RWPE2 (cell line): ENCODE measurements at regions not wholly inside any gene's neighbourhood (a gene's known extent, or its start where the extent isn't known, plus 50 kb on each side); places are given as distances from the start of the nearest gene placed in this dataset.
"Not testable (repeated sequence)": the region's sequence is repeated elsewhere in the genome, so short reads cannot be mapped to it uniquely, and the experiment has no call there.

Experiments used
- ATAC-seq: fragments of 200-7000 bp; cut with Tn5 transposase; 3 replicates; pipeline ENCODE4 v1.9.1; 2021; ENCODE audit warnings: low read depth
- DNase-seq: peaks from one replicate; pipeline ENCODE4 v3.0.0-alpha.2; 2020; ENCODE audit warnings: low spot score
- H3K27ac ChIP-seq: fragments of 450-650 bp; 2 replicates; pipeline ENCODE4 v1.5.1; 2017; ENCODE audit warnings: mild to moderate bottlenecking; ENCODE audit not compliant: poor library complexity, severe bottlenecking
- H3K27me3 ChIP-seq: fragments of 250-450 bp; sonication (Bioruptor Pico); 2 replicates; pipeline ENCODE4 v1.5.1; 2021; ENCODE audit warnings: mild to moderate bottlenecking, moderate library complexity; ENCODE audit not compliant: insufficient read depth, poor library complexity, severe bottlenecking
- H3K36me3 ChIP-seq: fragments of 250-450 bp; sonication (Bioruptor Pico); 2 replicates; pipeline ENCODE4 v1.5.1; 2020; ENCODE audit warnings: low read depth, mild to moderate bottlenecking, moderate library complexity
- H3K4me1 ChIP-seq: fragments of 250-450 bp; sonication (Bioruptor Pico); 2 replicates; pipeline ENCODE4 v1.5.1; 2021; ENCODE audit warnings: mild to moderate bottlenecking, moderate library complexity; ENCODE audit not compliant: insufficient read depth, poor library complexity, severe bottlenecking
- H3K4me3 ChIP-seq: fragments of 250-450 bp; sonication (Bioruptor Pico); 2 replicates; pipeline ENCODE4 v1.5.1; 2021; ENCODE audit warnings: mild to moderate bottlenecking, moderate library complexity; ENCODE audit not compliant: severe bottlenecking
- H3K9me3 ChIP-seq: fragments of 250-450 bp; sonication (Bioruptor Pico); 2 replicates; pipeline ENCODE4 v1.5.1; 2021; ENCODE audit warnings: mild to moderate bottlenecking, moderate library complexity; ENCODE audit not compliant: severe bottlenecking
- TF ChIP-seq, protein P1 (sequence below): fragments of 450-650 bp; IDR thresholded peaks from one replicate; pipeline ENCODE4 v1.5.1; 2017; ENCODE audit warnings: mild to moderate bottlenecking, moderate library complexity; ENCODE audit not compliant: poor library complexity, severe bottlenecking

DNA sequence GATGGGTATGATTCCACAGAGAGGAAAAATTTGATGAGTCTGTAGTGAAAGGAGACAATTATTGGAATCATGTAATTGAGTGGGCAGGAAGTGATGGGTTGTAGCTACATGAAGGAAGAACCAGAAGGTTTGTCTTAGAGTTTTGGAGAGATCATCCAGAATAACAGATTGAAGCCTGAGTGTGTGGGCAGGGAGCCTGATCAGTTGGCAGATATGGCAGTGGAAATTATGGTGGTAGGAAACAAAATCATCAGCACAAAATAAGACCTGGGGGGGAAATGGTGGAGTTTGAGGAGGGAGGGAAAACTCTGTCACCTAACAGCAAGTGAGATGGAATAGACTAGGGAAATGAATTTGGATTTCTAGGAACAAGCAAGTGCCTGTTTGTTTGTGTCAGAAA is 606.6 kb upstream of the MAP3K7 start:
- Histone ChIP-seq H3K4me1 (no peaks in the 10 kb centered on the region), H3K27ac (no peak overlapping the region), H3K36me3 (no peaks in the 10 kb centered on the region), H3K9me3 (no peaks in the 10 kb centered on the region), H3K27me3 (no peaks in the 10 kb centered on the region), H3K4me3 (no peak overlapping the region)
- TF ChIP-seq, protein P1, sequence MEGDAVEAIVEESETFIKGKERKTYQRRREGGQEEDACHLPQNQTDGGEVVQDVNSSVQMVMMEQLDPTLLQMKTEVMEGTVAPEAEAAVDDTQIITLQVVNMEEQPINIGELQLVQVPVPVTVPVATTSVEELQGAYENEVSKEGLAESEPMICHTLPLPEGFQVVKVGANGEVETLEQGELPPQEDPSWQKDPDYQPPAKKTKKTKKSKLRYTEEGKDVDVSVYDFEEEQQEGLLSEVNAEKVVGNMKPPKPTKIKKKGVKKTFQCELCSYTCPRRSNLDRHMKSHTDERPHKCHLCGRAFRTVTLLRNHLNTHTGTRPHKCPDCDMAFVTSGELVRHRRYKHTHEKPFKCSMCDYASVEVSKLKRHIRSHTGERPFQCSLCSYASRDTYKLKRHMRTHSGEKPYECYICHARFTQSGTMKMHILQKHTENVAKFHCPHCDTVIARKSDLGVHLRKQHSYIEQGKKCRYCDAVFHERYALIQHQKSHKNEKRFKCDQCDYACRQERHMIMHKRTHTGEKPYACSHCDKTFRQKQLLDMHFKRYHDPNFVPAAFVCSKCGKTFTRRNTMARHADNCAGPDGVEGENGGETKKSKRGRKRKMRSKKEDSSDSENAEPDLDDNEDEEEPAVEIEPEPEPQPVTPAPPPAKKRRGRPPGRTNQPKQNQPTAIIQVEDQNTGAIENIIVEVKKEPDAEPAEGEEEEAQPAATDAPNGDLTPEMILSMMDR, result no peak
- ATAC-seq (no peak), DNase-seq (no peak)

DNA sequence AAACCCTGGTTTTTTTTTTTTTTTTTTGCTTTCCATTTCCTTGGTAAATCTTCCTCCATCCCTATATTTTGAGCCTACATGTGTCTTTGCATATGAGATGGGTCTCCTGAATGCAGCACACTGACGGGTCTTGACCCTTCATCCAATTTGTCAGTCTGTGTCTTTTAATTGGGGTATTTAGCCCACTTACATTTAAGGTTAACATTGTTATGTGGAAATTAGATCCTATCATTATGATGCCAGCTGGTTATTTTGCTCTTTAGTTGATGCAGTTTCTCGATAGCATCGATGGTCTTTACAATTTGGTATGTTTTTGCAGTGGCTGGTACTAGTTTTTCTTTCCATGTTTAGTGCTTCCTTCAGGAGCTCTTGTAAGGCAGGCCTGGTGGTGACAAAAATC is 603.2 kb upstream of the MAP3K7 start:
- not testable (repeated sequence) for H3K4me1 ChIP-seq, H3K27me3 ChIP-seq, H3K27ac ChIP-seq, DNase-seq, H3K9me3 ChIP-seq, H3K4me3 ChIP-seq, ATAC-seq, H3K36me3 ChIP-seq

DNA sequence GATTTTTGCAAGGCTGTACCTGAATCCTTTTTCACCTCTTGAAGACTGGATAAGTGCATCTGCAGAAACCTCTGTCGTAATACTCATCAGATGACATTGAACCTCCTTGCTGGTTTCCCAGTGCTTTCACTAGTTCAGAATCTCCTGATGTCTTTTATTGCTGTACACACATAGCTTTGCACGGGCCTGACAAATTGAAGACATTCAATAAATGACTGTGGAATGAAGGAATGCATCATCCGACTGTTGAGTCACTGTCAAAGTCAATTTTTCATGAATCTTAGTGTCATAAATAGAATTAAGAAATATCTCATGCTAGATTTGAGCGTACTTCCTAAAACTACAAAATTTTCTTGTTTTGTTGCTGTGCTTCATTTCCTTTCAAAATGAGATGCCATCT is 598.2 kb upstream of the MAP3K7 start:
- no peaks in the 10 kb centered on the region for H3K27me3 ChIP-seq
- no peaks in the 10 kb centered on the region for H3K36me3 ChIP-seq
- H3K4me1 ChIP-seq, result no peaks in the 10 kb centered on the region
- no peak overlapping the region for H3K27ac ChIP-seq
- DNase-seq (no peak), ATAC-seq (no peak)
- TF ChIP-seq, protein P1, result no peak
- H3K9me3 ChIP-seq, result no peaks in the 10 kb centered on the region
- H3K4me3 ChIP-seq, result no peak overlapping the region

DNA sequence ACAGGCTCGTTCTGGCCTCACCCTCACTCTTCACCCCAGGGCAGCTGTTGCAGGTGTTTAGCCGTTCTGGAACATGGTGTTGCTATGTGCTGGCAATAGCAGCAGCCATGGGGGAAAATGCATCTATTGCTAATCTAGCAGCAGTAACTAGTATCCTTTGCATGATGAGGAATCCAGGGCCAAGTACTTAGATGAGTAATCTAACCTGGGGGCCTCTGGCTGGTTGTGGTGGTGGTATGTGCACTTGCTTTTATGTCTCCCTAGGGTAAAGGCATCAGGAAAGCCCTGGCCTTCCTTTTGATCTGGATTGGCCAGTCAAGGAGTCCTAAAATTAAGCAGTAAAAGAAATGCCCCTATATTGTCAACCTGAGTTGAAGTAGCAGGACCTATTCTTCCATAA is 594.5 kb upstream of the MAP3K7 start:
- H3K36me3 ChIP-seq, result no peaks in the 10 kb centered on the region
- no peak overlapping the region for H3K27ac ChIP-seq
- H3K9me3 ChIP-seq, result no peaks in the 10 kb centered on the region
- H3K27me3 ChIP-seq, result no peaks in the 10 kb centered on the region
- DNase-seq, result no peak
- H3K4me3 ChIP-seq, result no peak overlapping the region
- no peak for ATAC-seq
- H3K4me1 ChIP-seq, result no peaks in the 10 kb centered on the region
- TF ChIP-seq, protein P1, result no peak

DNA sequence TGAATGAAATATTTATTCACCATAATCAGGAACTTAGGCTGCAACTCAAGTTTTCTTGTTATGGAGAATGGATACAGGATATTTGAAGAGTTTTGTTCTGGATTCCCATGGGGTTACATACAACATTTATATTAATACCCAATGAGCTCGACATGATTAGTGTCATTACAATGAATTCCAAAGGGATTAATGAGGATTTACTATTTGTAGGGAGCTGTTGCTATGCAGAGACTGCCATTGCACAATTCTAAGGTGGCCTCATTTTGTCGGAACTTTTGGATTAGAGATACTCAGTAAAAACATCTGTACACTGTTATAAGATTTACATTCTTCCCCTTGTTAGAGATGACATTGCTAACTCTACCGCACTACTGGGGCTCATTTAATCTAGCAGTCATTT is 586.8 kb upstream of the MAP3K7 start:
- Histone ChIP-seq H3K4me3 (no peak overlapping the region), H3K27me3 (no peaks in the 10 kb centered on the region), H3K36me3 (no peaks in the 10 kb centered on the region), H3K27ac (no peak overlapping the region), H3K9me3 (no peaks in the 10 kb centered on the region), H3K4me1 (no peaks in the 10 kb centered on the region)
- TF ChIP-seq, protein P1, result no peak
- no peak for ATAC-seq
- no peak for DNase-seq
